Bone marrow (tissue), 2 donors: ENCODE measurements at regions not wholly inside any gene's neighbourhood (a gene's known extent, or its start where the extent isn't known, plus 50 kb on each side); places are given as distances from the start of the nearest gene placed in this dataset.
"Not testable (repeated sequence)": the region's sequence is repeated elsewhere in the genome, so short reads cannot be mapped to it uniquely, and the experiment has no call there.

Source experiments
- DNase-seq, 2 donors: peaks; one replicate each; lab custom pipeline; 2025; lab: John Stamatoyannopoulos, UW

GRCh38 chr16:73949574-73950320 lies 346.9 kb upstream of the PSMD7 start:
- no peak for DNase-seq

GRCh38 chr16:73945631-73946030 lies 351.0 kb upstream of the PSMD7 start:
- DNase-seq, result no peak

- not testable (repeated sequence) for DNase-seq
Observed at GRCh38 chr16:73943184-73943583, 353.4 kb upstream of the PSMD7 start.

GRCh38 chr16:73940786-73941185 lies 355.8 kb upstream of the PSMD7 start:
- DNase-seq, result not testable (repeated sequence)

GRCh38 chr16:73923951-73924350 lies 372.7 kb upstream of the PSMD7 start:
- no peak for DNase-seq

GRCh38 chr16:73921295-73921694 lies 375.3 kb upstream of the PSMD7 start:
- no peak for DNase-seq

GRCh38 chr16:73916829-73917594 lies 379.6 kb upstream of the PSMD7 start:
- no peak for DNase-seq

GRCh38 chr16:73915935-73916334 lies 380.7 kb upstream of the PSMD7 start:
- no peak for DNase-seq

GRCh38 chr16:73915140-73915539 lies 381.5 kb upstream of the PSMD7 start:
- DNase-seq, result no peak

- no peak for DNase-seq
Observed at GRCh38 chr16:73912850-73913249, 383.8 kb upstream of the PSMD7 start.

- no peak for DNase-seq
Observed at GRCh38 chr16:73912281-73912680, 384.3 kb upstream of the PSMD7 start.

- DNase-seq, result no peak
Observed at GRCh38 chr16:73909529-73910035, 387.0 kb upstream of the PSMD7 start.

- DNase-seq, result no peak
Observed at GRCh38 chr16:73891129-73891542, 405.5 kb upstream of the PSMD7 start.

- DNase-seq, result no peak
Observed at GRCh38 chr16:73890186-73891128, 406.2 kb upstream of the PSMD7 start.

GRCh38 chr16:73888840-73889490 lies 407.6 kb upstream of the PSMD7 start:
- no peak for DNase-seq

GRCh38 chr16:73887911-73888310 lies 408.7 kb upstream of the PSMD7 start:
- DNase-seq, result no peak

- DNase-seq, result no peak
Observed at GRCh38 chr16:73886426-73886825, 410.2 kb upstream of the PSMD7 start.

- no peak for DNase-seq
Observed at GRCh38 chr16:73885319-73885718, 411.3 kb upstream of the PSMD7 start.

GRCh38 chr16:73883841-73884240 lies 412.8 kb upstream of the PSMD7 start:
- DNase-seq, result no peak

- DNase-seq, result no peak
Observed at GRCh38 chr16:73883126-73883525, 413.5 kb upstream of the PSMD7 start.

GRCh38 chr16:73882651-73883050 lies 414.0 kb upstream of the PSMD7 start:
- DNase-seq, result no peak

GRCh38 chr16:73882033-73882432 lies 414.6 kb upstream of the PSMD7 start:
- DNase-seq, result no peak
